ENCODE measurements at regions not wholly inside any gene's neighbourhood (a gene's known extent, or its start where the extent isn't known, plus 50 kb on each side); places are given as distances from the start of the nearest gene placed in this dataset.

DNA sequence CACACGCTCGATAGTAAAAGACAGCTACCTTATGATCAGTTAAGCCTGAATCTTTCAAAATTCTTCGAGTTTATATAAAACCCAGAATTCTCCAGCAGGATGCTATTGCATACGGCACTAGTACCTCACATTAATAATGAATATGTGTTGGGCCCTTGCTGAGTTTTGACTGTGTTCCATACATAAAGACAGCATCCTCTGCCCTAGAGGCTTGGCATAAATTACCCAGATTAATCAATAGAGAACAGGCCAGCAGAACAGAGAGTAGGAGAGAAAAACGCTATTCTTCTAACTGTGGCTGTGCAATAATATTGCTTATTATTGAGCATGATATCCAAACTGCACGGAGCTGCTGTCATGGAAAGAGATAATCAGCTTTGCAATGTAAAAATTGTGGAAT lies 194.3 kb downstream of the SOX11 start:
- no peak overlapping the region for H3K27ac Mint-ChIP-seq (ENCODE audit: unreplicated experiment)
- TF ChIP-seq, protein P1, sequence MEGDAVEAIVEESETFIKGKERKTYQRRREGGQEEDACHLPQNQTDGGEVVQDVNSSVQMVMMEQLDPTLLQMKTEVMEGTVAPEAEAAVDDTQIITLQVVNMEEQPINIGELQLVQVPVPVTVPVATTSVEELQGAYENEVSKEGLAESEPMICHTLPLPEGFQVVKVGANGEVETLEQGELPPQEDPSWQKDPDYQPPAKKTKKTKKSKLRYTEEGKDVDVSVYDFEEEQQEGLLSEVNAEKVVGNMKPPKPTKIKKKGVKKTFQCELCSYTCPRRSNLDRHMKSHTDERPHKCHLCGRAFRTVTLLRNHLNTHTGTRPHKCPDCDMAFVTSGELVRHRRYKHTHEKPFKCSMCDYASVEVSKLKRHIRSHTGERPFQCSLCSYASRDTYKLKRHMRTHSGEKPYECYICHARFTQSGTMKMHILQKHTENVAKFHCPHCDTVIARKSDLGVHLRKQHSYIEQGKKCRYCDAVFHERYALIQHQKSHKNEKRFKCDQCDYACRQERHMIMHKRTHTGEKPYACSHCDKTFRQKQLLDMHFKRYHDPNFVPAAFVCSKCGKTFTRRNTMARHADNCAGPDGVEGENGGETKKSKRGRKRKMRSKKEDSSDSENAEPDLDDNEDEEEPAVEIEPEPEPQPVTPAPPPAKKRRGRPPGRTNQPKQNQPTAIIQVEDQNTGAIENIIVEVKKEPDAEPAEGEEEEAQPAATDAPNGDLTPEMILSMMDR (IDR thresholded peaks at IDR 0.05), result no peak
- no peak for DNase-seq (ENCODE audit: extremely low spot score, unreplicated experiment)
- no peaks in the 10 kb centered on the region for H3K27me3 Mint-ChIP-seq (ENCODE audit: unreplicated experiment)
- no peak overlapping the region for H3K4me3 Mint-ChIP-seq (ENCODE audit: unreplicated experiment)
- H3K9me3 Mint-ChIP-seq (ENCODE audit: unreplicated experiment), result peaks cover 4% of the 10 kb centered on the region
- no peaks in the 10 kb centered on the region for H3K4me1 Mint-ChIP-seq (ENCODE audit: unreplicated experiment)
- H3K36me3 Mint-ChIP-seq (ENCODE audit: unreplicated experiment), result no peaks in the 10 kb centered on the region

DNA sequence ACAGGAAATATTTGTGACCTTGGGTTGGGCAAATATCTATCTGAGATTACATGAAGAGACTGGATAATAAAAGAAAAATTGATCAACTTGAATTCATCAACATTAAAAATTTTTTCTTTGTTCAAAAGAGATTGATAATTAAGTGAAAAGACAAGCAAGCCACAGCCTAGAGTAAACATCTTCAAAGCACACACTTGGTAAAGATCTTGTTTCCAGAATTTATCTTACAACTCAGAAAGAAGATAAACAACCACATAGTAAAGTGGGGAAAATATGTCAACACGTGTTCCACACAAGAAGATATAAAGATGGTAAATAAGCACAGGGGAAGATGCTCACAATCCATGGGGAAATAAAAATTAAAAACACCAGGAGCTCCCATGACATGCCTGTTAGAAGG lies 195.9 kb downstream of the SOX11 start:
- Mint-ChIP-seq H3K27ac (ENCODE audit: unreplicated experiment) (no peak overlapping the region), H3K36me3 (ENCODE audit: unreplicated experiment) (no peaks in the 10 kb centered on the region), H3K27me3 (ENCODE audit: unreplicated experiment) (no peaks in the 10 kb centered on the region), H3K9me3 (ENCODE audit: unreplicated experiment) (no peaks in the 10 kb centered on the region), H3K4me3 (ENCODE audit: unreplicated experiment) (no peak overlapping the region), H3K4me1 (ENCODE audit: unreplicated experiment) (no peaks in the 10 kb centered on the region)
- TF ChIP-seq, protein P1 (IDR thresholded peaks at IDR 0.05), result no peak
- DNase-seq (ENCODE audit: extremely low spot score, unreplicated experiment), result no peak

DNA sequence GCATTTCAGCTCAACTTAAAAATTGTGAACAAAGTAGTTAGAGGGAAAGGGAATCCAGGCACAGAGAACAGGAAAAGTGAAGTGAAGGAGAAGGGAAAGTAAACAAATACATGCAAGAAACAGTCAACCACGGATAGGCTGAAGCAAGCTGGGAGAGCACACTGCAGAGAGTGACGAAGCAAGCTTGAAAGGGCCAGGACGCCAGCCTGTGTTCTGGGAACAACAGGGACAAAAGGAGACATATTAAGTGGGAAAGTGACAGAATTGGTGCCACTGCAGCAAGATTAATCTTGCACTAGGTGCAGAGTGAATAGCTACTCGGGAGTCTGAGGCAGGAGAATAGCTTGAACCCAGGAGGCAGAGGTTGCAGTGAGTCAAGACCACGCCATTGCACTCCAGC lies 197.3 kb downstream of the SOX11 start:
- TF ChIP-seq, protein P1 (IDR thresholded peaks at IDR 0.05), result no peak
- H3K9me3 Mint-ChIP-seq (ENCODE audit: unreplicated experiment), result no peaks in the 10 kb centered on the region
- H3K36me3 Mint-ChIP-seq (ENCODE audit: unreplicated experiment), result no peaks in the 10 kb centered on the region
- no peak for DNase-seq (ENCODE audit: extremely low spot score, unreplicated experiment)
- no peaks in the 10 kb centered on the region for H3K4me1 Mint-ChIP-seq (ENCODE audit: unreplicated experiment)
- no peak overlapping the region for H3K4me3 Mint-ChIP-seq (ENCODE audit: unreplicated experiment)
- peaks cover 3% of the 10 kb centered on the region for H3K27me3 Mint-ChIP-seq (ENCODE audit: unreplicated experiment)
- H3K27ac Mint-ChIP-seq (ENCODE audit: unreplicated experiment), result no peak overlapping the region

DNA sequence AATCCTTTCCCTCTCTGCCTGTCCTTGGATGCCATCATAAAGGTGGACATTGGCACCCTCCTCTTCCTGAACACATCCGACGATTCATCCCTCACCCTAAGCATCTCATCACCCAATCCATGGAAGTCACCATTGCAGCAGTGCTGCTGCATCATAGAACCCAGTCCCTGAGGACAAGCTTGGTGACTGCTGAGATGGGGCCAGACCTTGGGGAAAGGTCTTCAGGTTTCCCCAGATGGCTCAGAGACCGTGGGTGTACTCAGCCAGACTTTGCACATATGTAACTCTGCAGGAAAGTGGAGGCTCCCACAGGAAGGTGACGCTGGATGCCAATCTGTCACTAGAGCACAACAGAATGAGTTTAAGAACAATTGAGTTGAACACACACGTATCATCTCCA lies 202.2 kb downstream of the SOX11 start:
- TF ChIP-seq, protein P1 (IDR thresholded peaks at IDR 0.05), result no peak
- H3K27ac Mint-ChIP-seq (ENCODE audit: unreplicated experiment), result no peak overlapping the region
- H3K9me3 Mint-ChIP-seq (ENCODE audit: unreplicated experiment), result no peaks in the 10 kb centered on the region
- H3K4me3 Mint-ChIP-seq (ENCODE audit: unreplicated experiment), result no peak overlapping the region
- H3K27me3 Mint-ChIP-seq (ENCODE audit: unreplicated experiment), result peaks cover 3% of the 10 kb centered on the region
- H3K4me1 Mint-ChIP-seq (ENCODE audit: unreplicated experiment), result no peaks in the 10 kb centered on the region
- no peaks in the 10 kb centered on the region for H3K36me3 Mint-ChIP-seq (ENCODE audit: unreplicated experiment)
- DNase-seq (ENCODE audit: extremely low spot score, unreplicated experiment), result no peak

DNA sequence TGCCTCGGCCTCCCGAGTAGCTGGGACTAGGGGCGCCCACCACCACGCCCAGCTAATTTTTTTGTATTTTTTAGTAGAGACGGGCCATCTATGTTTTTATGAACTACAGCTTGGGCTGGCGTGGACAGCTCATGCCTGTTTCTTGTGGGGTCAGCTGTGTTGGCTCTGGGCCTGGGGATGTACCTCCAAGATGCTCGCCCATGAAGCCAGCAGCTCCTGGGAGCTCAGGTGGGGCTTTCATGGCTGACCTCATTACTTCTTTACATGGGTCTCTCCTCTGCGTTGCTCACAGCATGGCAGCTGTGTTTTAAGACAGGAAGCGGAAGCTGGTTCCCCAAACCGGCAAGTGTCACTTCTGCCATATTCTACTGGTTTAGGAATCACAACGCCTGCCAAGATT lies 203.1 kb downstream of the SOX11 start:
- TF ChIP-seq, protein P1 (IDR thresholded peaks at IDR 0.05), result no peak
- Mint-ChIP-seq H3K36me3 (ENCODE audit: unreplicated experiment) (no peaks in the 10 kb centered on the region), H3K9me3 (ENCODE audit: unreplicated experiment) (no peaks in the 10 kb centered on the region), H3K4me1 (ENCODE audit: unreplicated experiment) (no peaks in the 10 kb centered on the region), H3K27me3 (ENCODE audit: unreplicated experiment) (peaks cover 3% of the 10 kb centered on the region), H3K4me3 (ENCODE audit: unreplicated experiment) (no peak overlapping the region), H3K27ac (ENCODE audit: unreplicated experiment) (no peak overlapping the region)
- no peak for DNase-seq (ENCODE audit: extremely low spot score, unreplicated experiment)

All from osteocyte (in vitro differentiated cells).